ENCODE measurements at regions not wholly inside any gene's neighbourhood (a gene's known extent, or its start where the extent isn't known, plus 50 kb on each side); places are given as distances from the start of the nearest gene placed in this dataset.

DNA sequence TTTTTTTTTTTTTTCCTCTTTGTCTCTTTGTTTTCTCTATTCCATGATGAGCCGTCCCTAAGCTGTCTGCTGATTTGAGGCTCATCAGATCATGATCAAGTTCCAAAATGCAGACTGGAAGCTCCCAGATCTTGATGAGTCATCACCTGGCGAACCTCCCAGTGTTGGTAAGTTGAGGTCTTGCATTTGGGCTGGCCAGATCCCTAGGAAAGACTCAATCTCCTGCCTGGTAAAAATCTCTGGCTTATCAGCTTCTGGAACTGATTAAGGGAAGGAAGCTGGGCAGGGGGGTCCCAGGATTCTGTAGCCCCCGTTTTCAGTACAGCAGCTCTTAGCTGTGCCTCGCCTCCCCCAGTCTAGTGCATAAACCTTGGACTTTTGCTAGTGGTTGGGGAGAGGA lies 69.0 kb downstream of the TSPAN17 start:
- 48 to 63% (median 52%) methylated on average over 4 of the region's 4 CpGs for whole genome bisulfite sequencing, 5 donors
- H3K4me1 ChIP-seq = no peaks in the 10 kb centered on the region
- DNase-seq = no peak

GRCh38 chr5:176719113-176719739 lies 71.9 kb downstream of the TSPAN17 start:
- peaks cover 0 to 74% (median 3%) of the 10 kb centered on the region in 7 donors for H3K27me3 ChIP-seq (replicated peaks in 1 of 7)
- no peak overlapping the region for H3K27ac ChIP-seq
- no peak overlapping the region for H3K4me3 ChIP-seq
- H3K4me1 ChIP-seq = peaks cover 0 to 12% (median 0%) of the 10 kb centered on the region in 6 donors
- TF ChIP-seq CTCF (IDR thresholded peaks at IDR 0.05 in 8 of 11, conservative IDR thresholded peaks at IDR 0.05 in 3 of 11) (no peak), POLR2A (IDR thresholded peaks at IDR 0.05) (no peak), POLR2AphosphoS5 (IDR thresholded peaks at IDR 0.05) (no peak)
- intact Hi-C loops (cut with DNase I; ENCODE audit: low total_unique reads) = no loop called here
- H3K9me3 ChIP-seq = peaks cover 0 to 10% (median 3%) of the 10 kb centered on the region in 8 donors
- 29 to 46% (median 44%) methylated on average over 14 of the region's 14 CpGs for WGBS, 5 donors
- DNase-seq = no peak
- no peaks in the 10 kb centered on the region for H3K36me3 ChIP-seq

More for the DNA sequence above, 69.0 kb downstream of the TSPAN17 start:
- TF ChIP-seq CTCF (IDR thresholded peaks at IDR 0.05 in 8 of 11, conservative IDR thresholded peaks at IDR 0.05 in 3 of 11) (no peak), POLR2A (IDR thresholded peaks at IDR 0.05) (no peak), POLR2AphosphoS5 (IDR thresholded peaks at IDR 0.05) (no peak)
- intact Hi-C loops (cut with DNase I; ENCODE audit: low total_unique reads) = no loop called here
- H3K27me3 ChIP-seq (replicated peaks in 1 of 7) = peaks cover 0 to 79% (median 22%) of the 10 kb centered on the region in 7 donors
- no peak overlapping the region for H3K27ac ChIP-seq
- peaks cover 0 to 21% (median 11%) of the 10 kb centered on the region in 8 donors for H3K9me3 ChIP-seq
- no peaks in the 10 kb centered on the region for H3K36me3 ChIP-seq
- no peak overlapping the region for H3K4me3 ChIP-seq

DNA sequence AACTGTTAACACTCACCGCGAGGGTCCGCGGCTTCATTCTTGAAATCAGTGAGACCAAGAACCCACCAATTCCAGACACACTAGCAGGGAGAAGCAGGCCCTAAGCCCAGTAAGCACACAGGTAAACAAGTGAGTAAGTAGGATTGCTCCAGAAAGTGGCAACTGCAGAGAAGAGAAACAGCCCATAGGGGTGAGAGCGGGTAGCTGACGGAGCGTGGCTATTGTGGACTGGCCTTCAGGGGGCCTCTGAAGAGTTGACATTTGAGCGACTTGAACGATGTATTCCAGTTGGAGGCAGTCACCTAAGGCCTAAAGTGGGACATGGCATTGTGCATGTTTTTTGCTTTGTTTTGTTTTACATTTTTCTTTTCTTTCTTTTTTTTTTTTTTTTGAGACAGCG lies 74.2 kb downstream of the TSPAN17 start:
- H3K36me3 ChIP-seq = no peaks in the 10 kb centered on the region
- no peaks in the 10 kb centered on the region for H3K9me3 ChIP-seq
- TF ChIP-seq POLR2AphosphoS5 (IDR thresholded peaks at IDR 0.05) (no peak), POLR2A (IDR thresholded peaks at IDR 0.05) (no peak), CTCF (IDR thresholded peaks at IDR 0.05 in 8 of 11, conservative IDR thresholded peaks at IDR 0.05 in 3 of 11) (no peak)
- H3K27me3 ChIP-seq (replicated peaks in 1 of 7) = peaks cover 0 to 85% (median 3%) of the 10 kb centered on the region in 7 donors
- H3K4me1 ChIP-seq = peaks cover 0 to 13% (median 0%) of the 10 kb centered on the region in 6 donors
- WGBS, 5 donors = 80 to 89% (median 85%) methylated on average over 9 to 10 of the region's 10 CpGs
- H3K27ac ChIP-seq = no peak overlapping the region
- intact Hi-C loops (cut with DNase I; ENCODE audit: low total_unique reads) = no loop called here
- no peak for DNase-seq
- H3K4me3 ChIP-seq = no peak overlapping the region

DNA sequence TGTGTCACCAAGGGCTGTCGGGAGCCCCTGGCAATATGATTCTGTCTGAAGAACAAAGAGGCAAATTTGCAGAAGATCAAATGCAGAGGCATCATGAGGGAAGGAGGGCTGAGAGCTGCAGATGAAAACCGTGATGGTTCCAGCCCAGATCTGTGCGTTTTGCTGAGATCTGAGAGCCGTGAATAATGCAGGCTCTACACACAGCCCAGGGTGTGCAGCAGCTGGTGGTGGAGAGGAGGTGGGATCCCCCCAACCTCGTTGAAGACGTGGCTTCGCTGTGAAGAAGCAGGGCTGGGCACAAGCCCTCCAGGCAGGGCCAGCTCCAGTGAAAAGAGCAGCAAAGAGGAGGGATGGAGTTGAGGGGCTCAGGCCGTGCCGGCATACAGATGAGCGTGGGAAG lies 75.5 kb downstream of the TSPAN17 start:
- Histone ChIP-seq H3K36me3 (no peaks in the 10 kb centered on the region), H3K4me1 (peaks cover 0 to 19% (median 0%) of the 10 kb centered on the region in 6 donors), H3K9me3 (no peaks in the 10 kb centered on the region), H3K27me3 (replicated peaks in 1 of 7) (peaks cover 0 to 85% (median 11%) of the 10 kb centered on the region in 7 donors), H3K27ac (no peak overlapping the region), H3K4me3 (no peak overlapping the region)
- intact Hi-C loops (cut with DNase I; ENCODE audit: low total_unique reads) = no loop called here
- no peak for TF ChIP-seq POLR2A (IDR thresholded peaks at IDR 0.05)
- TF ChIP-seq POLR2AphosphoS5 (IDR thresholded peaks at IDR 0.05) = no peak
- no peak for TF ChIP-seq CTCF (IDR thresholded peaks at IDR 0.05 in 8 of 11, conservative IDR thresholded peaks at IDR 0.05 in 3 of 11)
- no peak for DNase-seq
- 59 to 64% (median 62%) methylated on average over 10 of the region's 10 CpGs for WGBS, 5 donors
